ENCODE measurements at regions not wholly inside any gene's neighbourhood (a gene's known extent, or its start where the extent isn't known, plus 50 kb on each side); places are given as distances from the start of the nearest gene placed in this dataset.

- TF ChIP-seq CTCF (IDR thresholded peaks at IDR 0.05; ENCODE audit: insufficient read depth, low read length, severe bottlenecking): no peak
- no peak for FAIRE-seq
- Histone ChIP-seq H3K4me3 (ENCODE audit: low read depth, low read length) (no peak overlapping the region), H3K36me3 (ENCODE audit: control insufficient read depth, insufficient read depth, low read length) (no peaks in the 10 kb centered on the region), H3K27me3 (ENCODE audit: control insufficient read depth, insufficient read depth, low read length) (no peaks in the 10 kb centered on the region)
- no peak for DNase-seq (ENCODE audit: low read depth)
These were observed 87.4 kb downstream of the CBLL2 start for GRCh38 chrX:22360129-22360528.

- DNase-seq (ENCODE audit: low read depth) (peak; percentile 98), FAIRE-seq (no peak)
- no peak overlapping the region for H3K4me3 ChIP-seq (ENCODE audit: low read depth, low read length)
These were observed 92.7 kb downstream of the CBLL2 start for GRCh38 chrX:22365460-22365859.

GRCh38 chrX:22366166-22366702, 93.5 kb downstream of the CBLL2 start:
- Histone ChIP-seq H3K4me3 (ENCODE audit: low read depth, low read length) (no peak overlapping the region), H3K27me3 (ENCODE audit: control insufficient read depth, insufficient read depth, low read length) (no peaks in the 10 kb centered on the region), H3K36me3 (ENCODE audit: control insufficient read depth, insufficient read depth, low read length) (no peaks in the 10 kb centered on the region)
- DNase-seq (ENCODE audit: low read depth) (no peak), FAIRE-seq (no peak)
- no peak for TF ChIP-seq CTCF (IDR thresholded peaks at IDR 0.05; ENCODE audit: insufficient read depth, low read length, severe bottlenecking)

More at GRCh38 chrX:22365460-22365859, 92.7 kb downstream of the CBLL2 start:
- TF ChIP-seq CTCF (IDR thresholded peaks at IDR 0.05; ENCODE audit: insufficient read depth, low read length, severe bottlenecking): no peak
- Histone ChIP-seq H3K27me3 (ENCODE audit: control insufficient read depth, insufficient read depth, low read length) (no peaks in the 10 kb centered on the region), H3K36me3 (ENCODE audit: control insufficient read depth, insufficient read depth, low read length) (no peaks in the 10 kb centered on the region)

GRCh38 chrX:22366906-22367305, 94.2 kb downstream of the CBLL2 start:
- Histone ChIP-seq H3K27me3 (ENCODE audit: control insufficient read depth, insufficient read depth, low read length) (no peaks in the 10 kb centered on the region), H3K36me3 (ENCODE audit: control insufficient read depth, insufficient read depth, low read length) (no peaks in the 10 kb centered on the region), H3K4me3 (ENCODE audit: low read depth, low read length) (no peak overlapping the region)
- no peak for DNase-seq (ENCODE audit: low read depth)
- no peak for TF ChIP-seq CTCF (IDR thresholded peaks at IDR 0.05; ENCODE audit: insufficient read depth, low read length, severe bottlenecking)
- no peak for FAIRE-seq

GRCh38 chrX:22373094-22373493, 100.4 kb downstream of the CBLL2 start:
- no peak for FAIRE-seq
- H3K36me3 ChIP-seq (ENCODE audit: control insufficient read depth, insufficient read depth, low read length): no peaks in the 10 kb centered on the region
- H3K27me3 ChIP-seq (ENCODE audit: control insufficient read depth, insufficient read depth, low read length): no peaks in the 10 kb centered on the region
- H3K4me3 ChIP-seq (ENCODE audit: low read depth, low read length): no peak overlapping the region
- no peak for TF ChIP-seq CTCF (IDR thresholded peaks at IDR 0.05; ENCODE audit: insufficient read depth, low read length, severe bottlenecking)
- DNase-seq (ENCODE audit: low read depth): no peak

GRCh38 chrX:22373766-22374165, 101.1 kb downstream of the CBLL2 start:
- DNase-seq (ENCODE audit: low read depth) (peak; percentile 69), FAIRE-seq (no peak)
- no peak for TF ChIP-seq CTCF (IDR thresholded peaks at IDR 0.05; ENCODE audit: insufficient read depth, low read length, severe bottlenecking)
- Histone ChIP-seq H3K27me3 (ENCODE audit: control insufficient read depth, insufficient read depth, low read length) (no peaks in the 10 kb centered on the region), H3K36me3 (ENCODE audit: control insufficient read depth, insufficient read depth, low read length) (no peaks in the 10 kb centered on the region), H3K4me3 (ENCODE audit: low read depth, low read length) (no peak overlapping the region)

Measured in bronchial epithelial cell (primary cell).